HG02678 (cell line): ENCODE measurements at regions not wholly inside any gene's neighbourhood (a gene's known extent, or its start where the extent isn't known, plus 50 kb on each side); places are given as distances from the start of the nearest gene placed in this dataset.
"Not testable (repeated sequence)": the region's sequence is repeated elsewhere in the genome, so short reads cannot be mapped to it uniquely, and the experiment has no call there.

ENCODE experiments used
- ATAC-seq: cut with Tn5 transposase; IDR thresholded peaks from one replicate; pipeline ENCODE4 v1.9.1; 2021; ENCODE audit warnings: mild to moderate bottlenecking, moderate library complexity; ENCODE audit not compliant: unreplicated experiment

- no peak for ATAC-seq
Measured at GRCh38 chr13:30816736-30817135, 81.4 kb downstream of the ALOX5AP start.

GRCh38 chr13:30818323-30818960 is 83.1 kb downstream of the ALOX5AP start:
- ATAC-seq = no peak

- ATAC-seq = no peak
Measured at GRCh38 chr13:30819136-30819888, 84.0 kb downstream of the ALOX5AP start.

- ATAC-seq = no peak
Measured at GRCh38 chr13:30821421-30821820, 84.7 kb upstream of the MEDAG start.

- ATAC-seq = no peak
Measured at GRCh38 chr13:30824651-30825050, 81.4 kb upstream of the MEDAG start.

- no peak for ATAC-seq
Measured at GRCh38 chr13:30826911-30827577, 79.0 kb upstream of the MEDAG start.

GRCh38 chr13:30827578-30827925 is 78.5 kb upstream of the MEDAG start:
- no peak for ATAC-seq

GRCh38 chr13:30829145-30829832 is 76.8 kb upstream of the MEDAG start:
- no peak for ATAC-seq

GRCh38 chr13:30829833-30830637 is 76.0 kb upstream of the MEDAG start:
- ATAC-seq = no peak

- ATAC-seq = no peak
Measured at GRCh38 chr13:30830638-30830965, 75.5 kb upstream of the MEDAG start.

- no peak for ATAC-seq
Measured at GRCh38 chr13:30831515-30831914, 74.6 kb upstream of the MEDAG start.

GRCh38 chr13:30832377-30832776 is 73.7 kb upstream of the MEDAG start:
- no peak for ATAC-seq

- ATAC-seq = no peak
Measured at GRCh38 chr13:30832845-30833332, 73.2 kb upstream of the MEDAG start.

- no peak for ATAC-seq
Measured at GRCh38 chr13:30835442-30835841, 70.6 kb upstream of the MEDAG start.

- ATAC-seq = no peak
Measured at GRCh38 chr13:30837227-30838159, 68.6 kb upstream of the MEDAG start.

GRCh38 chr13:30839636-30840035 is 66.4 kb upstream of the MEDAG start:
- not testable (repeated sequence) for ATAC-seq

- ATAC-seq = no peak
Measured at GRCh38 chr13:30840515-30840914, 65.6 kb upstream of the MEDAG start.

- ATAC-seq = no peak
Measured at GRCh38 chr13:30841154-30841553, 64.9 kb upstream of the MEDAG start.

GRCh38 chr13:30843548-30843947 is 62.5 kb upstream of the MEDAG start:
- ATAC-seq = no peak
